ENCODE measurements at regions not wholly inside any gene's neighbourhood (a gene's known extent, or its start where the extent isn't known, plus 50 kb on each side); places are given as distances from the start of the nearest gene placed in this dataset.
"Not testable (repeated sequence)": the region's sequence is repeated elsewhere in the genome, so short reads cannot be mapped to it uniquely, and the experiment has no call there.

DNA sequence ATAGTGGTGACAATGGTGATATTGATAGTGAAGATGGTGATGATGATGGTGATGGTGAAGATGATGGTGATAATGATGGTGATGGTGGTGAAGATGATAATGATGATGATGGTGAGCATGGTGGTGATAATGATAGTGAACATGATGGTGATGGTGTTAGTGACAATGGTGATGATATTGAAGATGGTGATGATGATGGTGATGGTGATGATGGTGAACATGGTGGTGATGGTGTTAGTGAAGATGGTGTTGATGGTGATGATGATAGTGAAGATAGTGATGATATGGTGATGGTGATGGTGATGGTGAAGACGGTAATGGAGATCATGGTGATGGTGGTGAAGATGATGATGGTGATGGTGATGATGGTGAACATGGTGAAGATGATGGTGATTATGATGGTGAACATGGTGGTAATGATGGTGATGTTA lies 259.2 kb downstream of the MATN1 start:
- no peak for DNase-seq (ENCODE audit: low read depth in 4 of 4, low spot score in 1 of 4)

DNA sequence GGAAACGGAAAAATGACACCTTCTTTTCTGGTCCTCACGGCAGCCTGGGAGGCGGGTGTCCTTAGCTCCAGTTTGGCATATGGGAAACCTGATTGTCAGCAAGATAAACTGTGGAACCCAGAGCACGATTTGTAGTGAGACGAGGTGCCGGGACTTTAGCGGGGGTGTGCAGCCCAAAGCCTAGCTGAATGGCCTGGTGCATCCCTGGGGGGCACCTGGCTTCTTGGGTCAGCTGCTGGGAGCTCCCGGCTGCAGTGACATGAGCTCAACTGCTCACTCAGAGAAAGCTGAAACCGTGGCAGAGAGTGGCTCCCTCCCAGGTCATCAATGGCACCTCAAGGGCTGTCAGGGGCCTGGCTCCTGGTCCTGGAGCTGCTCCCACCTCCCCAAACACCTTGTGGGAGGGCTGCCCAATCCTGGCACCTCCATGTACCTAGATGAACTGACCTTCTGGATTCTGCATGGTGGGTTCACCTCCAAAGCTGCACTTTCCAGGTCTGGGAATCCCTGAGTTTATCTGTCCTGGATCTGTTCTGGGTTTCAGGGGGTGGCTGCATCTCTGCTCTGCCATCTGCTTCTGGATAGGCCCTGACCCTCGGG lies 260.5 kb downstream of the MATN1 start:
- no peak for DNase-seq (ENCODE audit: low read depth in 4 of 4, low spot score in 1 of 4)

DNA sequence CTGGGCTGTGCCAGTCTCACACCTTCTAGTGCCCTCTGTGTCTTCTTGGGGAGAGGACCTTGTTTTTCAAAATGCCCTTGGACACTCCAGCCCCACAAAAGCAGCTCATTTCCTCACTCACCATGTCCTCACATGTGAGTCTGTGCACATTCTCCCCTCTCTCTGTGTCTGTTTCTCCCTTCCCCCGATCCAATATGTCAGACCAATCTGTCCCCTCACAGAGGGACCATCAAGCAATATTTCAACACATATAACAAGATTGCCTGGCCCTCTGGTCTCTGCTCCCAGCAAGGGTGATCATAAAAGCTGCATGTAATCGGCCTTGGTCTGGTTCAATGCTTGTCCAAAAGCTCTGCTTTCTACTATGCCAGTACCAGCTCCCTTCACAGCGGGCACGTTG lies 261.2 kb downstream of the MATN1 start:
- DNase-seq (ENCODE audit: low read depth in 4 of 4, low spot score in 1 of 4), result no peak

DNA sequence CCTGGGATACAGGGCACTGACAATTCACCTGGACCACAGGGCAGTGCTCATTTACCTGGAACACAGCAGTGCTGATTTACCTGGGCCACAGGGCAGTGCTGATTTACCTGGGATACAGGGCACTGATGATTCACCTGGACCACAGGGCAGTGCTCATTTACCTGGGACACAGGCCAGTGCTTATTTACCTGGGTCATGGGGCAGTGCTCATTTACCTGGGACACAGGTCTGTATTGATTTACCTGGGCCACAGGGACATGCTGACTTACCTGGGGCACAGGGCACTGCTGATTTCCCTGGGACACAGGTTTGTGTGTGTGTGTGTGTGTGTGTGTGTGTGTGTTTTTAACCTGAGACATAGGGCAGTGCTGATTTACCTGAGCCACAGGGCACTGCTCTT lies 261.7 kb downstream of the MATN1 start:
- no peak for DNase-seq (ENCODE audit: low read depth in 4 of 4, low spot score in 1 of 4)

DNA sequence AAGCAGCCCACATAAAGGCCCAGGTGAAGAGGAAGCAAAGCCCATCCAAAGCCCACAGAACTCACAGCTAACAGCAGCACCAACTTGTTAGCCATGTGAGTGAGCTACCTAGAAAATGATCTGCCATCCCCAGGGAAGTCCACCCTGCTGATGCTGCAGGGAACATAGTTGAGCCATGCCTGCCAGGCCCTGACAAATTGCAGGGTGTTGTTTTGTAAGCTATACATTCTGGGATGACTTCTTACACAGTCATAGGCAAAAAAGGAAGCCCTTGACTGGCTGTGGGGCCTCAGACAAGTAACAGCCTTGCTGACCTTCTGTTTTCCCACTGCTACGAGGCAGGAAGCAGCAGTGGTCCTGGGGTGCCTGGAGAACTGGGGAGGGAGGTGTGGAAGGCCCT lies 262.7 kb downstream of the MATN1 start:
- DNase-seq (ENCODE audit: low read depth in 4 of 4, low spot score in 1 of 4), result no peak

DNA sequence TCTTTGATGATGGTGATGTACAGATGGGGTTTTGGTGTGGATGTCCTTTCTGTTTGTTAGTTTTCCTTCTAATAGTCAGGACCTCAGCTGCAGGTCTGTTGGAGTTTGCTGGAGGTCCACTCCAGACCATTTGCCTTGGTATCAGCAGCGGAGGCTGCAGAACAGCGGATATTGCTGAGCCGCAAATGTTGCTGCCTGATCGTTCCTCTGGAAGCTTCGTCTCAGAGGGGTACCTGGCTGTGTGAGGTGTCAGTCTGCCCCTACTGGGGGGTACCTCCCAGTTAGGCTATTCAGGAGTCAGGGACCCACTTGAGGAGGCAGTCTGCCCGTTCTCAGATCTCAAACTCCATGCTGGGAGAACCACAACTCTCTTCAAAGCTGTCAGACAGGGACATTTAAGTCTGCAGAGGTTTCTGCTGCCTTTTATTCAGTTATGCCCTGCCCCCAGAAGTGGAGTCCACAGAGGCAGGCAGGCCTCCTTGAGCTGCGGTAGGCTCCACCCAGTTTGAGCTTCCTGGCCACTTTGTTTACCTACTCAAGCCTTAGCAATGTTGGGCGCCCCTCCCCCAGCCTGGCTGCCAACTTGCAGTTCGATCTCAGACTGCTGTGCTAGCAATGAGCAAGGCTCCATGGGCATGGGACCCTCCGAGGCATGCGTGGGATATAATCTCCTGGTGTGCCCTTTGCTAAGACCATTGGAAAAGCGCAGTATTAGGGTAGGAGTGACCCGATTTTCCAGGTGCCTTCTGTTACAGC lies 264.5 kb downstream of the MATN1 start:
- not testable (repeated sequence) for DNase-seq (ENCODE audit: low read depth in 4 of 4, low spot score in 1 of 4)

DNA sequence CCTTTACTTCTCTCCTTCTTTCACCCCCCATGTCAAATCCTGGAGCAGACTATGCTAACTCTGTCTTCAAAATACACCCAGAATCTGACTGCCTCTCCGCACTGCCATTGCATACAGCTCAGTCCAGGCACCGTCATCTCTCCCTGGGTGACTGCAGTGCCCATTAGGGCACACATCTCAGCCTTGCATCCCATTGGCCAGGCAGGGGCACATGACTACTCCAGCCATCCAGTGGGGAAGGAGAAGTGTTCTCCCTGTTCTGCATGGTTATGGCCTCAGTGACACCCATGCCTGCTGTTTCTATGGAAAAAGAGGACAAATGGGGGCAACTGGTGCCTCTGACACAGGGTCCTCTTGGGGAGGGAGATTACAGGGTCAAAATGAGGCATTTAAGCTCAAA lies 270.5 kb downstream of the MATN1 start:
- no peak for DNase-seq (ENCODE audit: low read depth in 4 of 4, low spot score in 1 of 4)

DNA sequence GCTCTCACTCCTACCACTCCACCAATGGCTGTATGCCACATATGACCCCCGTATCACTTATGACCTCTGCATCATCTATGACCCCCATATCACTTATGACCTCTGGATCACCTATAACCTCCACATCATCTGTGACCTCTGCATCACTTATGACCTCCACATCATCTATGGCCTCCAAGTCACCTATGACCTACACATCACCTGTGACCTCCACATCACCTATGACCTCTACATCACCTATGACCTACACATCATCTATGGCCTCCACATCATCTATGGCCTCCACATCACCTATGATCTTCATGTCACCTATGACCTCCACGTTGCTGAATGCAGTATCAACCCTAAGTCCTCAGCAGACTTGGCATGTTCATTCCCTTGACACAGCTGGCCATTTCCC lies 271.2 kb downstream of the MATN1 start:
- no peak for DNase-seq (ENCODE audit: low read depth in 4 of 4, low spot score in 1 of 4)

DNA sequence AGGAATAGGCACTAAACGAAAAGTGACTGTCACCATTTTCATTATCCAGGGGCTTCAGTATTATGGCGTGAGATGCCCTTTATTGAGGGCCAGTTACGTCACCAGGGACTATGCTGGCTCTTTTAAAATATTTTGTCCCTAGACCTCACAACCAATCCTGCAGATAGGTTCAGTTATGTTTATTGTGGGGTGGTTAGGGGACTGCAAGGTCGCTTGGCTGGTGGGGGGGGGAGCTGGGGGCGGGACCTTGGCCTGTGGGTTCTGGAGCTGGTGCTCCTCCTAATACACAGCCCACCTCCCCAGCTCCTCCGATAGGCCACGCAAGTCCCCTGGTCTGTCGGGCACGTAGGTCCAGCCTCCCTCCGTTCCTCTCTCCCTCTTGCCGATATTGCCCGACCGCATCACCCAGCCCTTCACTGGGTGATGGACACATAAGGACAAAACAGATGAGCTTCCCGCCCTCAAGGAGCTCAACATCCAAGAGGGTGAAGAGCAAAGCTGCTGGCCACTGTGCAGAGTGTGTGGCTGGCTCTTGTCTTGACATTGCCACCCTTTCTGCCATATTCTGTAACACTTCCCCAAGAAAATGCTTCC lies 271.8 kb downstream of the MATN1 start:
- no peak for DNase-seq (ENCODE audit: low read depth in 4 of 4, low spot score in 1 of 4)

DNA sequence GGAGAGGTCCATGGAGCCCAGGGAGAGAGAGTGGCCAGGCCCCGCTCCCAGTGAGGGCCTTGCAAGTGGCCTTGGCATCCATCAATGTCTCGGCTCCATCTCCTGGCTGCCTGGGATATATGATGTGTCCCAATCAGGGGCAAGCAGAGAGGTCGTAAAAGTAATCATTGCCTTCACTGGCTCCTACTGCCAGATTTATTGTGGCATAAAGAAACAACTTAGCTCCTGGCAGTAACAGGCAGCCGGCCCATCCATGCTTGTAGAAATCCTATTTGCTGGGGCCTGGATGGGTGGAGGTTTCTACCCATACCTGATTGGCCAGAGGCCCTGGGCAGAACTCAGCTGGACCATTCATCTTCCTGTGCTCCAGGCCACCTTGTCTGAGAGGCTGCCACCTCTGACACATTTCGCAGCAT lies 272.6 kb downstream of the MATN1 start:
- DNase-seq (ENCODE audit: low read depth in 4 of 4, low spot score in 1 of 4), result no peak

DNA sequence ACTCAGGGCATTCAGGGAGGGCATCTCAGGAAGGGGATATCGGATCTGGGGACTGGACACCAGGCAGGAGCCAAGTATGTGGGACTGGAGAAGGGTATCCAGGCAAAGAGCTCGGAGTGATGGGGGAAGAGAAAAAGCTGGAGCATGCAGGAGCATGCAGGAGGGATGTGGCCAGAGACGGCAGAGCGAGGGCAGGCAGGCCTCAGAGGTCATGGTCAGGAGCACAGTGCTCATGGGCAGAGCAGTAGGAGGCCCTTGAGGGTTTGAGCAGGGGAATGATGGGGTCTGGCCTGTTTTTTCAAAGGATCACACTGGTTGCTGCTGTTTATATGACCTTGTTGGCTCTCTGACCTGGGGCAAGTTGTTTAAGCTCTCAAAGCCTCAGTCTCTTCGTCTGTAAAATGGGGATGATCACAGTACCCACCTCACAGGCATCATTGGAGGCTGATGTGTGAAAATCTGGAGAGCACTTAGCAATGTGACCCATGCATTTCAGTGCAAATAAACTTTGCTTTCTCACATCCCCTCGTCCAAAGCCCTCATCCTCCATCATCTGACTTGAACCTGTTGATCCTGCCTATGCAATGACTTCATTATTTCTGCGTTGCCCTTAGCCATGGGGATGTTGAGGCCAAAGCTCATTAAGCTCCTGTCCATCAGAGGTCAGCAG lies 273.1 kb downstream of the MATN1 start:
- DNase-seq (ENCODE audit: low read depth in 4 of 4, low spot score in 1 of 4), result no peak

DNA sequence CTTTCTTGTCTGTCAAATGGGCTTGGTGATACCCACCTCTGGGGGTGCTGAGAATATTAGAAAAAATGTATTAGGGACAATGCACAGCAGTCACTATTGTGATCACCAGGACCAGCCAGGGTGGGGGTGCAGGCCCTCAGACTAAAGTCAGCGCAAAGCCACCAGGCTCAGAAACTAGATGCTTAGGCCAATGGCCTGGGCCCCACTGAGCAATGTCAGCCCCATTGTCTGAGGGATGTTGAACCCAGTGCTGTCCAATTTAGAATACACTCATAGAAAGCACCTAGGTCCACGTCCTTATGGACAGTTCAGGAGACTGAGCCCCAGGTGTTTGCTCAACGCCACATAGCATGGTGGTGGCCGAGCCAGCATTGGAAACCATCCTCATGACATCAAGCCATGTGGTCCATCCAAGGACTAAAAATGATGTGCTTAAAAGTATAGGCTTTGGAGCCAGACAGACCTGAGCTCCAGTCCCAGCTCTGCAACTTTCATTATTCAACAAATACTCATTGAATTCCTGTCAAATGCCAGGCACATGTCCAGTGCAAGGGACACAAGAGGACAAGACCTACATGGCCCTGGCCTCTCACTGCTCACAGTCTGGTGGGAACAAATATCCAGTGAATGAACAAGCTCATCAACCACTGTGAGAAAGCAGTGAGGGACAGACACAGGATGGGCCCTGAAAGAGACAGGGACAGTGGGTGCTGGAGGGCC lies 273.8 kb downstream of the MATN1 start:
- no peak for DNase-seq (ENCODE audit: low read depth in 4 of 4, low spot score in 1 of 4)

DNA sequence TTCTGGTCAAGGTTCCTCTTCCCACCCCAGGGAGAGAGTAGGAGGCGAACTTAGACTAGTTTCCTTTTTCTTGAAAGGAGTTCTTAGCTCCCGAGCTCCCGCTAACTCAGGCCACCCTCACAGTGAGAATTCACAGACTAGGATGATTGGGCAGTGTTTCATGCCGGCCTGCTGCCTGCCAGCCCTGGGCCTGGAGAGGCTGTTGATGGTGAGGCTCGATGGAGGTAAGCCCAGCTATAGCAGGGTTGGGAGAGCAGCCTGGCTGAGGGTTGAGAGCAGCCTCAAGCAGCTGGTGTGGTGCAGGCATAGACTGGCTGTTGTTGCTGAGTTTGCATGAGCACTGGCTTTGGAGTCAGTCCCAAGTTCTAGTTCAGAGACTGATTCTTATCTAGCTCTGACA lies 274.4 kb downstream of the MATN1 start:
- DNase-seq (ENCODE audit: low read depth in 4 of 4, low spot score in 1 of 4), result no peak

DNA sequence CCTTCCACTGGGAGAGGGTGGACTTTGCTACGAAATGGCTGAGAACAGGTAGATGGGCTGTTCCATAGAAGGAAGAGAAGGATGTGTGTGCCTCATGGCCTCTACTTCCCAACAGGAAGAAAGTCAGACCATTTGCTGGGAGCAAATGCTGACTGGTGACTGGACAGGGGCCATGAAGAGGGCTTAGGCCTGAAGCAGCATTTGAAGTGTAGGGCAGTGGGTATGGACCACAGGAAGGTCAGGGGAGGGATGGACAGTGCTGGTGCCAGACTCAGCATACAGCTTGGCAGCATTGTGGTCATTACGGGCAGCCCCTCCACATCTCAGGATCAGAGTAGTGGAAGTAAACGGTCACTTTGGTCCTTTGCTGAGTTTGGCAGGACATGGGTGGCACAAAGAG lies 275.7 kb downstream of the MATN1 start:
- no peak for DNase-seq (ENCODE audit: low read depth in 4 of 4, low spot score in 1 of 4)

DNA sequence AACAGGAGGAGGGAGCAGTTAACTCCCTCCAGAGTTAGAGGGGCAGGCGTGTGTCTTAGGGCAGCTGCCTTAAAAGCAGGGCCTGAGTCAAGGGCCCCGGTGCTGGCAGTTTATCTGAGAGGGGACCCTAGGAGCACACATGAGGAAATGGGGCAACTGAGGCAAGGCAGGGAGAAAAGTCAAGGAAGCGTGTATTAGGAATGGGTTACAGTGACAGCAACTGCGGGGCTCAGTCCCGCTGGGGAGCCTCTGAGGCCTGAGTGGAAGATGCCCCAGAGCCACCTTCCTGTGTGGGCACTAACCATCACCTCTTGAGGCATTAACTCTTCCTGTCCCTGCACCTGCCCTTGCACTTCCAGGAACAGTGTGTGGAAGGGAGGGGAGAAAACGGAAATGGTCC lies 276.3 kb downstream of the MATN1 start:
- no peak for DNase-seq (ENCODE audit: low read depth in 4 of 4, low spot score in 1 of 4)

DNA sequence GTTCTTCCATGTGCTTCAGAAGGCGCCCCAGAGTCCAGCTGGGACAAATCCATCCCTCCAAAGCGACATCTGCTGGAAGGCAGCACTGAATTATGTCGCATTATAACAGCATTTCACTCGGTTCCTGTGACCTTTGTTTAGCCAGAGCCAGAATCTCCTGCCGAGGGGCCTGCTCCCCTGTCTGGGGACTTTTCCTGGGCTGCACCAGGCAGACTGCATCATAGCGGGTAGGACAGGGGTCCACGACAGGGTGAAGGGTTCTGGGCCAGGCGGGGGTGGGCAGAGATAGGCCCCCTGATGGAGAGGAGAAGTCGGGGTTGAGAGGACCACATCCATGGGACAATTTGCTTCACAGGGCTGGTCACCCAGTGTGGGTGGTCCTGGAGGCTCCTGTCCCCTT lies 276.9 kb downstream of the MATN1 start:
- DNase-seq (ENCODE audit: low read depth in 4 of 4, low spot score in 1 of 4), result no peak

DNA sequence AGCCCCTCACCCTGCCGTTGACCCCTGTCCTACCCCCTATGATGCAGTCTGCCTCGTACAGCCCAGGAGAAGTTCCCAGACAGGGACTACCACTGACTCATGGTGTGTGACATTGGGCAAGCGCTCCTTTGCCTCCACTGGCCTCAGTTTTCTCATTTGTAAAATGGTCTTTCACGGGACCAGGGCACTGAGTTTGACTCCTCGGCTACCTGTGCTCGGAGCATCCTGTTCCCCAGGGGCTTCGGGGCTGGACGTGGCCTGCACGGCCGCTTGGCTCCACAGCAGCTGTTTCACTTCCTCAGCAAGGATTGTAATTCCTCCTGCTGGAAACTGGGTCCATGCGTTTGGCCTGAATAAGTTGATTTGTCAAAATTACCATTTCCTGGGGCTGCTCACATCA lies 277.3 kb downstream of the MATN1 start:
- no peak for DNase-seq (ENCODE audit: low read depth in 4 of 4, low spot score in 1 of 4)

DNA sequence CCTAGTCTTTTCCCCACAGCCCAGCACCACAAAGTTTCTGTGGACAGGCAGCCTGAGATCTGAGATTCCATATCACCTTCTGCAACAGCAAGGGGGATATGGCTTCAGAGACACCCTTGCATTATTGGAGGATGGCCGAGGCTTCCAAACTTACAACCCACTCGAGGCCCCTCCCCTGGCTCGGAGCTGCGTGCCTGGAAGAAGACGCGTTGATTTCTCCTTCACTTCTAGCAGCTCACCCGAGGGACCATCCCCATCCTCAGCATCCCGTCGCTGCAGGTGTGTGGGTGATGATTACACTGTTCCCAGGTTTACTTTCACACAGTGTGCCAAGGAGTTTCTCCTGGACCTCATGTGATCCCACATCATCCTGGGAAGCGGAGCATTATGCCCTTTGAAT lies 277.9 kb downstream of the MATN1 start:
- no peak for DNase-seq (ENCODE audit: low read depth in 4 of 4, low spot score in 1 of 4)

DNA sequence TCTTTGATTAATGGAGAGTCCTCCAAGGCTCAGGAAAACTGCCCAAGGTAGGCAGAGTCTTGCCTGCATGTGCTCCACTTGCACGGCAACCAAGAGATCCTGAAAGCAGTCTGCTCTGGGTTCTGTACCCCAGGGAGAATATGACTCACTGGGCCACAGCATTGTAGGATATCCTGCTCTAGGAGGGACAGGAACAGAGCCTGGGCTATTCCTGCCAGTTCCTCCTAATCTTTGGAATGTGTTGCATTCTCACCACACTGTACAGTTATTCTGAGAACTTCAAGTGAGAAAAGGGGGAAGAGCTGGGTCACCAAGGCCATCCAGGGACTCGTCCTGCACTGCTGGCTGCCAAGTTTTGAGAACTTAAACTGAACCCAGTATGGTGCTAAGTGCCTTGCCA lies 278.5 kb downstream of the MATN1 start:
- no peak for DNase-seq (ENCODE audit: low read depth in 4 of 4, low spot score in 1 of 4)

DNA sequence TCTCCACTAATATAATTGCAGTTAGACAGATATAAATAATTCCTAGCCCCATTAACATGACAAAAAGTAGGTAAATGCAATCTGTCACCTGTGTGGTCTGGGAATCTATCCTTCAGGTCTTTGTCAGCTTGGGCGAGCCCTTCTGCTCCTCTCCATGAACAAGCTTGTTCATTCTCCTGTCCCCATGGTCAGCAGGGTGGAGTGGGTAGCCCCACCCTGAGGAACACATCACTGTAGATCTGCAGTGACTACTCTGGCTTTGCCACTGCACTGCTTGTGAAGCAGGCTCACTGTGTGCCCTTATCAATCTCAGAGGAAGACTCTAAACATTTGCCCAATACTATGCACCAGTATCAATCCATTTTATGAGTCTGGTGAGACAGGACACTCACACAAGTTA lies 279.0 kb downstream of the MATN1 start:
- no peak for DNase-seq (ENCODE audit: low read depth in 4 of 4, low spot score in 1 of 4)

DNA sequence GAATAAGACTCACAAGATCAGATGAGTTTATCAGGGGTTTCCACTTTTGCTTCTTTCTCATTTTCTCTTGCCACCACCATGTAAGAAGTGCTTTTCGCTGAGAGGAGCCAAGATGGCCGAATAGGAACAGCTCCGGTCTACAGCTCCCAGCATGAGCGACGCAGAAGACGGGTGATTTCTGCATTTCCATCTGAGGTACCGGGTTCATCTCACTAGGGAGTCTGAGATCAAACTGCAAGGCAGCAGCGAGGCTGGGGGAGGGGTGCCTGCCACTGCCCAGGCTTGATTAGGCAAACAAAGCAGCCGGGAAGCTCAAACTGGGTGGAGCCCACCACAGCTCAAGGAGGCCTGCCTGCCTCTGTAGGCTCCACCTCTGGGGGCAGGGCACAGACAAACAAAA lies 285.1 kb downstream of the MATN1 start:
- DNase-seq (ENCODE audit: low read depth in 4 of 4, low spot score in 1 of 4), result not testable (repeated sequence)

All from stimulated activated CD4-positive, alpha-beta T cell treated with anti-CD3 and anti-CD28 coated beads, Interleukin-1b, Interleukin-23, amount 100 ng/mL, for 24 hours (primary cell).